ENCODE measurements at regions not wholly inside any gene's neighbourhood (a gene's known extent, or its start where the extent isn't known, plus 50 kb on each side); places are given as distances from the start of the nearest gene placed in this dataset.

DNA sequence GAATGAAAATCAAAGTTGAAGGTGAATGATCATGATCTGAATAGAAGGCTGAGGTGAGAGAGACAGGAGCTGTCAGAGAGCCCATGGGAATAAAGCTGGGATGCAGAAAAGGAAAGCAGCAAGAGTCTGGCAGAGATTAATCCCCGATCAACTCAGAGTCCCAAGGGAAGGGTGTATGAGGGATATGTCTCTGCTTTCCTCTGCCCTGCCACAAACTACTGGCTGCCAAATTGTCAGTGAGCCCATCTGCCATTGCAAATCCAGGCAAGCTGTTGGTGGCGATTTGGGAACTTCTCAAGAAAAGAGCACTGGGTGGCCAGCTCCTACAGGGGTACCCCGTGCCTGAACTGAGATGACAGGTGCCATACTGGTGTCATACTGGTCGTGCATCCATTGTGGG is 705.5 kb upstream of the MAN1A1 start:
- no peak for DNase-seq

DNA sequence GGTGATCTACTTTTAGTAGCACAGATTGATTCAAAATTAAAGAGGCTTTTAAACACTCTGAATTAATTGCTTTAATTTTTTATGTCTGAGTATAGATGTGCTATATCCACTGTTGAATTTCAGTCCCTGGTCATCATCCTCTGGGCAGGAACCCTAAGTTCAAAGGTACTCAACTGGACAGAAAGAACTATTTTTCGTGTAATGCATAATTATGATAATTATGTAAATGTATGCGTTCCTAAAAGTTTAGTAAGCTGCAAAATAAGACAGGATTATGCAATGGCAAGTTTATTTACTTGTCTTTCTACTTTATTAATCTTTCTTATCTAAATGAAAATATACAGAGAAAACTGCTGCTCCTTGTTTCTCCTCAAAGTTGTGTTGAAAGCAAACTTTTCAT is 690.1 kb upstream of the MAN1A1 start:
- no peak for DNase-seq

DNA sequence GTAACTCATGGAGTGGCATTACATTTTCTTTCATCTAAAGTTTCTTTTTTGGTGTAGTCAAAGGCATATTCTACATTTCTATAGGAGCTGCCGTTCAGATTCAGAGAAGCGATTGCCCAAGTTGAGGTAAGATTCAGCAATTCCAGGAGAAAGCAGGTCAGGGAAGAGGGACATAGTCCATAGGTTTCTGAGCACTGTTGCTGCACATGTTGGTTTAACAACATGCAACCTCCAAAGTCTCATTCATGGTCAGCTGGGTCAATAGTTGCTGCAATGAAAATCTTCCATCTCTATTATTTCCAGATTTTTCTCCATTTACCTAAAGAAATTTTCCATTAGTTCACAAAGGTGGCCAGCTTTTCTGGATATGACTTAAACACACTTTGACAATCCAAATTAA is 682.3 kb upstream of the MAN1A1 start:
- DNase-seq: no peak

DNA sequence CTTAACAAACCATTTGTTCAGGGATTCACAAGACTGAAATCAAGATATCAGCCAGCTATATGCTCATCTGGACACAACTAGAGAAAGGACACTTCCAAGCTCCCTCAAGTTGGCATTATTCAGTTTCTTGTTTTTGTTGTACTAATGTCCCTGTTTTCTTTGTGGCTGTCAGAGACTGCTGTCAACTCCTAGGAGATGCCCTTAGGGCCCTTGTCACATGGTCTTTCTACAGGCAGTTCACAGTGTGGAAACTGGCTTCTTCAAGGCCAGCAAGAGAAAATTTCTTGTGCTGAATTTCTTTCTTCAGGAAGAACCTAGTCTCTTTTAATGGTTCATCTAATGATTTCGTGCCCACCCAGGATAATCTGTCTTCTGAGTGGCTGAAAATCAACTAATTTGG is 677.2 kb upstream of the MAN1A1 start:
- no peak for DNase-seq

DNA sequence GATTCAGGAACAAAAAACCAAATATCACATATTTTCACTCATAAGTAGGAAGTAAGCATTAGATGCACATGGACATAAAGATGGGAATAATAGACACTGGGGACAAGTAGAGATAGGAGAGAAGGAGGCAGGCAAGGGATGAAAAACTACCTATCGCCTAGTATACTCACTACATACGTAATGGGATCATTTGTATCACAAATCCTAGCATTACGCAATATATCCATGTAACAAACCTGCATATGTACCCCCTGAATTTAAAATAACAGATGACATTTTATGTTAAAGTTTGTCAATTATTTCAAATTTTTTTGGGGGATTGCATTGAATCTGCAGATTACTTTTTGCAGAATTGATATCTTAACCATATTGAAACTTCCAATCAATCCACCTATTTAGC is 660.5 kb upstream of the MAN1A1 start:
- DNase-seq: no peak

DNA sequence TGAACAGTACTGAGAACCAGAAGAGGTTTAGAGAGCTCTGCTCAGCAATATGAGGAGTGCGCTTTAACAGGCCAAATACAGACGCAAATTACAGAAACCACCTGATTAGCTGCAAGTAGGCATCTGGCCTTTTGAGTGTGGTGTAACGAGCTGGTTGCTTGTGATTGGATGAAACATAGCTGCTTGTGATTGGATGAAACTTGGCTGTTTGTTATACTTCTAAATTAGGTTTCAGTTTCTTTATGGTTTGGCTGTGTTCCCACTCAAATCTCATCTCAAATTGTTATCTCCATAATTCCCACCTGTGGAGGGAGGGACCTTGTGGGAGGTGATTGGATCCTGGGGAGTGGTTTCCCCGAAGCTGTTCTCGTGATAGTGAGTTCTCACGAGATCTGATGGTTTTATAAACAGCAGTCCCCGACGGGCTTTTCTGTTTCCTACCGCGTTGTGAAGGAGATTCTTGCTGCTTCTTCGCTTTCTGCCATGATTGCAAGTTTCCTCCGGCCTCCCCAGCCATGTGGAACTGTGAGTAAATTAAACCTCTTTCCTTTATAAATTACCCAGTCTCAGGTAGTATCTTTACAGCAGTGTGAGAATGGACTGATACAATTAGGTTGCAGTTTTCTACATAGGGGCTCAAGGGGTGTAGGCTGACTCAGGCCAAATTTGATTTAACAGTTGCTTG is 655.9 kb upstream of the MAN1A1 start:
- no peak for DNase-seq

DNA sequence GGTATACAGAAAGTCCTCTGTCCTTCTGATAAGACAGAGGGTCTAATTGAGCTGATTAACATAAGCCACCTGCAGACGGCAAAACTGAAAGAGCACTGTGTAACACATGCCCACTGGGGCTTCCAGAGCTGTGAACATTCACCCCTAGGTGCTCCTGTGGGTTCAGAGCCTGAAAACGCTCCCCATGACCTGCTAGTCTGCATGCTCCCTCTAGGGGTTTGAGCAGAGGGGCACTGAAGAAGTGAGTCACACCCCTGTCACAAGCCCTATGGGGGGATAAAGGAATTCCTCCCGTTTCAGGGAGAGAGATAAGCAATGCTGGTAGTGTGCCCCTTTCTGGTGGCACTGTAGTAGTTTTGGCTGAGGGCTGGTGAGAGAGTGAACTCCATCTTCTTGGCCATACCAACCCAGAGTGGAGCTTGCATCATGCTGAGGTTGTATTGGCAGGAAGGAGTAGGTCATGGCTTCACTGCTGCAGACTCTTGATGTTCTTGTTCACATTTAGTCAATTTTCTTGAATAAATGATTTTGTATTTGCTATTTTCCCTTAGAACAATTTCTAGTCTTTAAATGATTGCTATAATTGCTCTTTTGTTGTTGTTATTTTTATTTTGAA is 637.5 kb upstream of the MAN1A1 start:
- no peak for DNase-seq

DNA sequence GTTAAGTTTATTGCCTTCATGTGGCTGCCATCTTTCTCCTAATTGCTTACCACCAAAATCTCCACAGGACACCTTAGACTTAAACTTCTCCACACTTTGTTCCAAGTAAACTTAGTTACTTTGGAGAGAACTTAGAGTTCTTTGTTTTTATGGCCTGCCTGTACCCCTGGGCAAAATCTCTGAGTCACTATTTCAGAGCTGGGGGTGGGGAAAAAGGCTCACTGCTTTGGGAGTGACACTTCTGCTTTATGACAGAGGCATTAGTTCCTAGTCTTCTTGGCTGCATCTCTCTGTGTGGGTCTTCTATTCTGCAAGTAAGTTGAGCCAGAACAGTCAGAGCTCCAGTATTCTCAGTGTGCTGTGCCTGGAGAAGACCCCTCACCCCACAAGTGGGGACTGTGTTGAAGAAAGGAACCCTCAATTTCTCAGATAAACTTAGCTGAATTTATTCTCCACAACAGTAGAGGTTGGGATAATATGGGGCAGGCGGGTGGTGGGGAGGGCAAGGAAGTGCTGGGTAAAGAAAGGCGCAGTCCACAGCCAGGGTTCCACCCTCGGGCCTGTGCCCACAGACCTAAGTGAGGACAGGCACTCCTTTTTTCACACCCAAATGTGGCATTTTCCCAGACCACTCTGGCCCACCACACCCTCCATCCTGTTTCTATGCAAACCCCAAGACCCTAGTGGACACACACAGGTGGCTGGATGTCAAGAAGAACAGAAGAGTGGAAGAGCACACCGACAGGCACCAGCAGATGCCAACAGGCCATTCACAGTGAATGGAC is 636.6 kb upstream of the MAN1A1 start:
- DNase-seq: no peak

DNA sequence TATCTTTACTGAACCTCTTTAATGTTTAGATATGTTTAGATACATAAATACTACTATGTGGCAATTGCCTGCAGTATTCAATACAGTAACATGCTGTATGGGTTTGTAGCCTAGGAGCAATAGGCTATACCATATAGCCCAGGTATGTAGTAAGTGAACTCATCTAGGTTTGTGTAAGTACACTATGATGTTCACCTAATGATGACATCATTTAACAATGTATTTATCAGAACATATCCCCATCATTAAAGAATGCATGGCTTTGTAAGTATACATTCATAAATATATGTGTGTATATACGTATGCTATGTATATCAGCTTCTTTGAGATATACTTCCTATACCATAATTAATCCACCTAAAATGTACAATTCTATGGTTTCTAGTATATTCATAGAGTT is 631.2 kb upstream of the MAN1A1 start:
- no peak for DNase-seq

DNA sequence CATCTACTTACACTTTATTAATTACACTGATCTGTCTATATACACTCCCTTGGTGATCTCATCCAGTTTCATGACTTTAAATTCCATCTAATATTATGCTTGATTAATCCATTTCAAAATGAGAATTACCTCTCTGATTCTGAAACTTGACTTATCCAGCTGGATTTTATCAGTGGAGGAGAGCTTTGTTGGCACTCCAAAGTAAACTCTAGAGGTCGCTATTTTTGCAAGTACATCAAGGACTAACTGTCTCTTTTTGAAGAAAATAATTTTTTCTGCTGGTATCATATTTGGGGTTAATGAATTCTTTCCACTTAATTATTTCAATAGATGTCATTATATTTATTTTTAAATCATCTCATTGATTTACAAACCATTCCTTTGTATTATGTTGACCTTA is 630.3 kb upstream of the MAN1A1 start:
- DNase-seq: no peak

DNA sequence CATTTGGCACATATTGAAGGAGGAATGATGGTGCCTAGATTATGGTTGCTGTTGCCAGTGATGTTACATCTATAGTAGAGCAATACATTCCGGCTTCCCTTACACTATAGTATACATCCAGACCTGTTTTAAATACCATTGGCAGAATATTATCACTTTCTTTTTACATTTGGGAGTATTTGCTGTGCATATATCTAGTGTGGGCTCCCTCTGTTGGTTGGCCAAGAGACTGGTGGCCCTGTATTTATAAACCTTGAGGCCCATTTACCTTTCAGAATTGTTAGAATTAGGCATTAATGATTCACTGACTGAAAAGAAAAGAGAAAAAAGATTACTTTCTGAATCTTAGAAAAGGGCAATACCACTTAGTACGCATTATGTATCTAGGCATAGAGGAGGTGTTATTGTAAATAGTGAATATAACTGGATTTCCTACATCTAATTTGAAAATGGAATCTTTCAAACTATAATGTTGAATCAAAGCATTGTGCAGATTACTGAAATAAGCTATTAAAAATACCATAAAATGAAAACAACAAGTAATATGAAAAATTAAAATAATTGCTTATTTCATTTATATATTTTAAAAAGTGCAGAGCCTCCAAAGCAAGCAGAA is 628.8 kb upstream of the MAN1A1 start:
- no peak for DNase-seq

DNA sequence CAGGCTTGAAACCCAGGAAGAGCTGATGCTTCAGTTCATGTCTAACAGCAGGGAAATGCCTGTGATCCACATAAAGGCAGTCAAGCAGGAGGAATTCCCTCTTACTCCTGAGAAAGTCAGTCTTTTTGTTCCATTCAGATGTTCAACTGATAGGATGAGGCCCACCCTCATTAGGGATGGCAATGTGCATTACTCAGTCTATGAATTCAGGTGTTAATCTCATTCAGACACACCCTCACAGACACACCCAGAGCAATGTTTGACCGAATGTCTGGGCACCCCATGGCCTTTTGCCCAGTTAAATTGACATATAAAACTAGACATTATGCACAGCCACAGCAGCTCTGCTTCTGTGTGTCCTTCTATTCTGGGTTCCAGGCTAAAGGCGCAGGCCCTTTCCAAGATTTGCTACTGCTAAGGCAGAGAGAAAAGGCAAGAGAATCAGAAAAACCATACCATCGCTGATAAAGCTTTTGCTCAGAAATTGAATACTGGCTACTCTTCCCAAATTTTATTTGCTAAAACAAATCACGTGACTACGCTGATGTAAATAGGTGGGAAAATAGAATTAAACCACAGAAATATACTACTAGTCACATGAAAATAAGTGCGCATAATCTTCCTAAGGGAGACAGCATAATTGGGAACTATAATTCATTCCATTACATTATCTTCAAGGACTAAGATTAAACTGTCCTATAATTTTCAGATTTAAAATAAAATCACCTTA is 625.0 kb upstream of the MAN1A1 start:
- DNase-seq: no peak

DNA sequence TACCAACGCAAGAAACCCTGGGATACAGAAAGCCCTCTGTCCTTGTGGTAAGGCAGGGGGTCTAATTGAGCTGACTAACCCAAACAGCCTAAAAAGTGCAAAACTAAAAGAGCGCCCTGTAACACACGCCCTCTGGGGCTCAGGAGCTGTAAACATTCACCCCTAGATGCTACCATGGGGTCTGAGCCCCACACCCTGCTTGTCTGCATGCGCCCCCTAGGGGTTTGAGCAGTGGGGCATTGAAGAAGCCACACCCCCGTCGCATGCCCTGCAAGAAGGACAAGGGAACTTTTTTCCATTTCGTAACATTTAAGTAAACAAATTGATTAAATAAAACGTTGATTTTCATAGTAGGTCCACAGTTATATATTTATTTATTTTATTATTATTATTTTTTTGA is 616.9 kb upstream of the MAN1A1 start:
- no peak for DNase-seq

DNA sequence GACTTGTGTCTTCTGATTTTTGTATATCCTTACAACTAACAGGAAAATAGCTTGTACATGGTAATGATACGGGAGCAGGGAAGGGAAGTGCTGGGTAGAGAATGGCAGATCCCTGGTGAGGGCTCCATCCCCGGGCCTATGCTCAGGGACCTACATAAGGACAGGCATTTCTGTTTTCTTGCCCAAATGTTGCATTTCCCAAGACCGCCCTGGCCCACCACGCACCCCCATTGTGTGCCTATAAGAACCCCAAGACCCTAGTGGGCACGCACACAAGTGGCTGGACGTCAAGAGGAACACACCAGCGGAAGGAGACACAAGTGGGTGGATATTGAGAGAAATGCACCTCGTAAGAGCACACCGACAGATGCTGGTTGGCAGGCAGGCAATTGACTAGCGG is 616.3 kb upstream of the MAN1A1 start:
- no peak for DNase-seq

DNA sequence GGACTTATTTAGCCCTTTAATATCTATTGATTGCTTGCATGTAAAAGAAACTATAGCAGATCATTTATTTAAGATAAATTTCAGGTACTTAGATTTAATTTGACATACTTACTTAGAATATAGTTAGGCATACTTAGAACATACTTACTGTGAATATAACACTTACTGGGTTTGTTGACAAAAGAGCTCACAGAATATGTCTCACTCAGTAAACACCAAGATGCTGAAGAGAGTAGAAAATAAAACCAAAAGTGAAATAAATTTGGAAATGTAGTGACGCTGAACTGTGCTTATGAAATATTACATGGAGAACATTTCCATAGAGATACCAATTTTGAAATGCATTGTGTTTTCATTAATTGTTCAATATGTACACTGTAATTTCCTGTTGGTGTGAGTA is 615.4 kb upstream of the MAN1A1 start:
- no peak for DNase-seq

DNA sequence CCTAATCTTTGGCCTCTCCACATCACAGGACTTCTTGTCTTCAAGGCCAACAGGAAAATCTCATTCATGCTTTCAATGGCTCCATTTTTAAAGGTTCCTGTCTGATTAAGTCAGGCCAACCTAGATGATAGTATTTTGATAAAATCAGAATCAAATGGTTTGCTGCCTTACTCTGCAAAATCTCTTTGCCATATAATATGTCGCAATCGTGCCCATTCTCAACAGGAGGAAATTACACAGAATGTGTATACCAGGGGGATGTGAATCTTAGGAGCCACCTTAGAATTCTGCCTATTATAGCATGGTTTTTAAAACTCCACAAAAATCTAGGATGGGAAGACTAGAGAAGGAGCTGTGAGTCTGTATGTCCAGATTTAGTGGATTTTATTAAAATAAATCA is 612.9 kb upstream of the MAN1A1 start:
- no peak for DNase-seq

DNA sequence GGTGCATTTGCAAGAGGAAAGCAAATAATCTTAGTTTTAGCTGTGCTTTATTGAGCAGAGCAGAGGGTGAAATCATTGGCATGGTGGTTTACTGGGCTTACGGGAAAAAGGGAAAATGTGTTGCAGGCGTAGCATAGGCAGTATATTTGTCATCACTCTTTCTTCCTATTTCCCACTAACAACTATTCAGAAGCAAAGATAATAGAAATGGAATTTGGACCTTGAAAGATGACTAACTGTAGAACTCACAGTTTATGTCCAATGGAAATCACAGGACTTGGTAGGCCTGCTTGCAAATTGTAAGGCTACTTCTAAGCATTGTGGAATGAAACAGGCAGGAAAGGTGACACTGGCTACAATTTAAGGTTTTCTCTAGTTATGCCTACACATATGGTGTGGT is 611.9 kb upstream of the MAN1A1 start:
- no peak for DNase-seq

DNA sequence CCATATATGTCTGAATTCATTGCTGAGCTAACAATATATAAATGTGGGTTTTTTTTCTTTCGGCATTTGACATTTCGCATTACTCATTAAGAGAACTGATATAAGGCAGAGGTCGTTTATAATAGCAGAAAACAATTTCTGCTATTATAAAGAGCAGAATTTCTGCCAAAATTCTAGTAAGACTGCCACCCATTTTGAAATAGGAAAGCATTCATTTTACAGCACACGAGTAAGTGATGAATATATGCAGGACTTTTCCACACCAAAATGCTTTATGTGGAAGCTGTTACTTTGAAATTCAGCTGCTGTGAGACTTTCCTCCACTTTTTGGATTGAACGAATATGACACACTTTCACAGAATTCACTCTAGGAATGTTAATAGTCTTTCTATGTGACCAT is 610.9 kb upstream of the MAN1A1 start:
- DNase-seq: no peak

DNA sequence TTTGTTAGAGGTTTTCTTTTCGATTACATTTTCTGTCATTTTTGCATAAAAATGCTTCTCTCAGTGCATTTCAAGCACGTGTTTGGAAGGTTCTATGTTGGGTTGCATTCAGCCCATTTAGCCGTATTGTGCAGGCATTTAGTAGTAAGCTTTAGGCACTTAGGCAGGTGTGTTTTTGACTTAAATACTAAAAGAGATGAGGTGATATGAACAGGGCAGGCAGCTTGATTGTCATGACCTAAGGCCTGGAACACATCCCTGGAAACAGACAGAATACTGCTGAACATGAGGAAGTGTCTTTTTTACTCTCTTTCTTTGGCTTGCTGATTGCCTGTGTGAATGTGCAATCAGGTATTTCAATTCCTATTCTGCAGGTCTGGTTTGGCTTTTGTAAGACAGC is 610.5 kb upstream of the MAN1A1 start:
- DNase-seq: no peak

DNA sequence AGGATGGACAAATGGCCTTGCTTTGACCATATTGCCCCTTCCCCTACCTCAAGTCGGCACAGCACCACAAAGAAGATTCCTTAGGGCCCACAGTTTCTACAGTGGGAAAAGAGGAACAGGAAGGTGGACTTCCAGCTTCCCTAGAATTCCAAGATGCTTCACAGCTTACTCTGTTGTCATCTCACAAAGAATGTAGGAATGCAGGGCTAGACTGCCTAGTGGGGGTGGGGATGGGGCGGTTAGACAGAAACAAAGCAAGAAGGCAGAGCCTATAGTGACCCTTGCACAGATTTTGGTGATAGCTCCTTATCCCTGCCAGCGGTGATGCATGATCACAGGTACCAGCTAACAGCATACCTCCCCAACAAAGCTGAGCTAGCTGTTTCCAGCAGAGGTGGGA is 607.6 kb upstream of the MAN1A1 start:
- no peak for DNase-seq

DNA sequence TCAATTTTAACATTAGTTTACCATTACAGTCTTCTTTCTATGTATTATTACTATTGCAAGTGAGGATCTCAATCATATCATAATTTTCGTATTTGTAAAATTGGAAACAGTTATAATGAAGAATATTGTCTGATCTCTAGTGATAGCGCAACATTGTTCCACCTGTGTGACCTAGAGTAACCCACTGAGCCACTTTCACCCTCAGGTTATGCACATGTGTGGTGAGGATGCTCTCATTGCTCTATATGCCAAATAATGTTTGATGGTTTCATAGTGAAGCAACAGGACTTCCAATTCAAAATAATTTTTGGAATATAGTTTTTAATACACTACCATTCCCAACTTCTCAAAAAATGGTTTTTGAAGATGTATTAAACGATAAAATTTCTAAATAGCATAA is 603.1 kb upstream of the MAN1A1 start:
- no peak for DNase-seq

DNA sequence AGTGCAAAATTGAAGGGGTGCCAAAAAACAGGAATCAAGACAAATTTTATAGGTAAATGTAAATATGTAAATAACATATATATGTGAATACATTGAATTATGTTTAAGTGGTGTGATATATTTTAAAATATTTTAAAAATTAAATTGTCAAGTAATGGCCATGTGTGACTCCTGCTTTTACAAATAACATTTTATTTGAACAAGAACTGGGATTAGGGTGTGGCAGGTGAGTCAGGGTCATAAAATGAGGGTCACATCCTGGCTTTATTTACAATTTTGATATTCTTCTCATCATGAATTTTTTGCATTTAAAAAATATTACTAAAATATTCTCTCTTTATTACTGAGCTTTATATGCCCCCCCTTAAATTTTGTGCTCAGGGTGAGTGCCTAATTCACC is 601.1 kb upstream of the MAN1A1 start:
- DNase-seq: no peak

DNA sequence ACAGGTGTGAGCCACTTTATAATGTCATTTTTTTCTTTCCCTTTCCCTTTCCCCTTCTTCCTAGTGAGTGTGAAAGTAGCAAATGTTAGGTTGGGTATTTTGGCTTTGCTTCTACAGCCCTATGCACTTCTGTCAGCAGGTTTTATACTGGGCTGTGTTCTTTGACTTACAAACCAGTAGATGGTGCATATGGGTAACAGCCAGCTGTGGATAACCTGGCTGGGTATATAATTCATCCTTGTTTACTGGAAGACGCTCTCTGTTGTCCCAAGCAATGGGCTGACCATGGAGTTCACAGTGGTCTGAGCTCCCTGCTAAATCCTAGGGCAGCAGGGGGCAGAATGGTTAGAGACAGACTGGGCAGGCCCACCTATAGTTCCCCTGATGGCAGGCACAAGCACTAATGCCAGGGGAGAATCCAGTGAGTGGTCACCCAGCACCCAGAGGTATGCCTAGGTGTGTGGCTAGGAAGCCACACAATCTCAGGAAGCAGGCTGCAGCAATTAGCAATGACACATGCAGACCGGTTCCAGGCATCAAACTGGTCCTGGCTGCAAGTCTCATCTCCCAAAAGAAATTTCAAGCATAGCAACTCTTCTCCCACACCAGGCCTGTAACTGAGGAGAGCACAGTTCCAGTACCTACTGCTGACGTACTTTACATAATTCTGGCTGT is 592.7 kb upstream of the MAN1A1 start:
- DNase-seq: no peak
